ENCODE measurements at regions not wholly inside any gene's neighbourhood (a gene's known extent, or its start where the extent isn't known, plus 50 kb on each side); places are given as distances from the start of the nearest gene placed in this dataset.

DNA sequence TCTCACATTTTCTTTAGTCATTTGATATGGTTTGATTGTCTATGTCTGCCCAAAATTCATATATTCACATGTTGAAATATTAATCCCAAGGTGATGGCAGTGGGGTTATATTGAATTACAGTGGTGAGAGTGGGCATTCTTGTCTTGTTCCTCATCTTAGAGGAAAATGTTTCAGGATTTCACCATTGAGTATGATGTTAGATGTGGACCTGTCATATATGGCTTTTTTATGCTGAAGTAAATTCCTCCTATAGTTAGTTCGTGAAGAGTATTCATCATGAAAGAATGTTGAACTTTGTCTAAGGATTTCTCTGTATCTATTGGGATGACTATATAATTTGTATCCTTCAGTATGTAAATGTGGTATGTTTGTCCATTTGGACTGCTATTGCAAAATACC lies 512.3 kb upstream of the EPHA5 start:
- DNase-seq (ENCODE audit: low spot score) = no peak
- Histone ChIP-seq H3K4me3 (ENCODE audit: low read depth, low read length, poor library complexity, severe bottlenecking) (no peak overlapping the region), H3K79me2 (ENCODE audit: insufficient read depth, low read depth, low read length) (no peaks in the 10 kb centered on the region), H3K4me2 (ENCODE audit: low read length) (no peak overlapping the region), H4K20me1 (ENCODE audit: insufficient read depth, low read length) (no peaks in the 10 kb centered on the region), H2AFZ (ENCODE audit: low read length) (no peak overlapping the region), H3K9me2 (ENCODE audit: insufficient read depth, low read length) (no peaks in the 10 kb centered on the region), H3K4me1 (ENCODE audit: insufficient read depth, low read length, poor library complexity, severe bottlenecking) (no peaks in the 10 kb centered on the region), H3K27ac (ENCODE audit: low read depth, low read length, poor library complexity, severe bottlenecking) (no peak overlapping the region), H3K9me3 (ENCODE audit: low read length) (no peaks in the 10 kb centered on the region), H3K36me3 (ENCODE audit: insufficient read depth, low read length) (no peaks in the 10 kb centered on the region)
- ChIA-PET POLR2A (no interaction called here), CTCF (ENCODE audit: unreplicated experiment) (no interaction called here)
- TF ChIP-seq, protein P1, sequence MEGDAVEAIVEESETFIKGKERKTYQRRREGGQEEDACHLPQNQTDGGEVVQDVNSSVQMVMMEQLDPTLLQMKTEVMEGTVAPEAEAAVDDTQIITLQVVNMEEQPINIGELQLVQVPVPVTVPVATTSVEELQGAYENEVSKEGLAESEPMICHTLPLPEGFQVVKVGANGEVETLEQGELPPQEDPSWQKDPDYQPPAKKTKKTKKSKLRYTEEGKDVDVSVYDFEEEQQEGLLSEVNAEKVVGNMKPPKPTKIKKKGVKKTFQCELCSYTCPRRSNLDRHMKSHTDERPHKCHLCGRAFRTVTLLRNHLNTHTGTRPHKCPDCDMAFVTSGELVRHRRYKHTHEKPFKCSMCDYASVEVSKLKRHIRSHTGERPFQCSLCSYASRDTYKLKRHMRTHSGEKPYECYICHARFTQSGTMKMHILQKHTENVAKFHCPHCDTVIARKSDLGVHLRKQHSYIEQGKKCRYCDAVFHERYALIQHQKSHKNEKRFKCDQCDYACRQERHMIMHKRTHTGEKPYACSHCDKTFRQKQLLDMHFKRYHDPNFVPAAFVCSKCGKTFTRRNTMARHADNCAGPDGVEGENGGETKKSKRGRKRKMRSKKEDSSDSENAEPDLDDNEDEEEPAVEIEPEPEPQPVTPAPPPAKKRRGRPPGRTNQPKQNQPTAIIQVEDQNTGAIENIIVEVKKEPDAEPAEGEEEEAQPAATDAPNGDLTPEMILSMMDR (conservative IDR thresholded peaks at IDR 0.05; ENCODE audit: low read length) = no peak
- TF ChIP-seq EZH2phosphoT487 (IDR thresholded peaks at IDR 0.05; ENCODE audit: borderline replicate concordance, low read depth, low read length) = no peak
- no TSS peak for BruUV-seq (replicated peaks)
- intact Hi-C loops (cut with micrococcal nuclease; ENCODE audit: unreplicated experiment) = no loop called here

DNA sequence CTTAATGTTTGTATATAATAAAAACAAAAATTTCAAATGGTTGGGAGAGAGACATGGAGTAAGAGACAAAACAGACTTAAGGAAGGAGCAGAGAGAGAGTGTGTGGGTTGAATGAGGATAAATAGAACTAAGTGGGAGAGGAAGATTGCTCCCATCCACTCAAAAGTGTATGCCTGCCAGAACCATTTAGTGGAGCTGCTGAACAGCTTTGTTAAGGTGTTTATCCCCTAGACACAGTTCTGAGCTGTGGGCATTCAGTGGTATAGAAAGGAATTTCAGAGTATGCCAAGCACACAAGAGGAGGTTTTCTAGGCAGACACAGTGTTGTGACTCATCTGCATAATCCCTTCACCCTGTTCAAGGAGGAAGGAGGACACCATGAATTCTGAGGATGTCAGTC lies 508.6 kb upstream of the EPHA5 start:
- H3K79me2 ChIP-seq (ENCODE audit: insufficient read depth, low read depth, low read length) = no peaks in the 10 kb centered on the region
- CTCF ChIA-PET (ENCODE audit: unreplicated experiment) = no interaction called here
- intact Hi-C loops (cut with micrococcal nuclease; ENCODE audit: unreplicated experiment) = no loop called here

DNA sequence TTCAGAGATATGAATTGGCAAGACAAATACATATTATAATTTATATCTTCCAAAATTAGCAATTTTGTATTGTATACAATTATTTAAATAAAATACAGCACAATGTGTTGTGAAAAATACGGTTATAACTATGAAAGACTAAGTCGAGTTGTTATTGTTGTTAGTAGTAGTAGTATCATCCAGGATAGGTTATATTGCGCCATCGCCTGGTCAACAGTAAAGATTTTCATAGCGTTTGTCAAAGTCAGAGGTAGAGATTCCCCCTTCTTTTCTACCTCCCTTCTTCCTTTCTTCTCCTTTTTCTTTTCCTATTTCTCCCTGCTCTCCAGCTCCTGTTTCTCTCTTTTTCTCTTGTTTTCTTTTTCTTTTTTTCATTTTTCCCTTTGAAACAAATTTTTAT lies 499.1 kb upstream of the EPHA5 start:
- TF ChIP-seq, protein P1 (conservative IDR thresholded peaks at IDR 0.05; ENCODE audit: low read length) = no peak
- TF ChIP-seq EZH2phosphoT487 (IDR thresholded peaks at IDR 0.05; ENCODE audit: borderline replicate concordance, low read depth, low read length) = no peak
- Histone ChIP-seq H3K9me3 (ENCODE audit: low read length) (no peaks in the 10 kb centered on the region; the same call in 1 of the 2 replicates), H3K9me2 (ENCODE audit: insufficient read depth, low read length) (no peaks in the 10 kb centered on the region), H3K4me1 (ENCODE audit: insufficient read depth, low read length, poor library complexity, severe bottlenecking) (no peaks in the 10 kb centered on the region), H2AFZ (ENCODE audit: low read length) (no peak overlapping the region), H3K36me3 (ENCODE audit: insufficient read depth, low read length) (no peaks in the 10 kb centered on the region), H3K79me2 (ENCODE audit: insufficient read depth, low read depth, low read length) (no peaks in the 10 kb centered on the region), H4K20me1 (ENCODE audit: insufficient read depth, low read length) (no peaks in the 10 kb centered on the region), H3K4me3 (ENCODE audit: low read depth, low read length, poor library complexity, severe bottlenecking) (no peak overlapping the region), H3K4me2 (ENCODE audit: low read length) (no peak overlapping the region), H3K27ac (ENCODE audit: low read depth, low read length, poor library complexity, severe bottlenecking) (no peak overlapping the region)
- ChIA-PET POLR2A (no interaction called here), CTCF (ENCODE audit: unreplicated experiment) (no interaction called here)
- DNase-seq (ENCODE audit: low spot score) = no peak
- BruUV-seq (replicated peaks) = no TSS peak
- intact Hi-C loops (cut with micrococcal nuclease; ENCODE audit: unreplicated experiment) = no loop called here

More for the DNA sequence above, 508.6 kb upstream of the EPHA5 start:
- H3K4me2 ChIP-seq (ENCODE audit: low read length) = no peak overlapping the region
- H4K20me1 ChIP-seq (ENCODE audit: insufficient read depth, low read length) = no peaks in the 10 kb centered on the region
- no TSS peak for BruUV-seq (replicated peaks)
- H3K36me3 ChIP-seq (ENCODE audit: insufficient read depth, low read length) = no peaks in the 10 kb centered on the region
- no peaks in the 10 kb centered on the region for H3K4me1 ChIP-seq (ENCODE audit: insufficient read depth, low read length, poor library complexity, severe bottlenecking)
- peaks cover 5% of the 10 kb centered on the region; the same call in 1 of the 2 replicates for H3K9me3 ChIP-seq (ENCODE audit: low read length)
- no peak for TF ChIP-seq EZH2phosphoT487 (IDR thresholded peaks at IDR 0.05; ENCODE audit: borderline replicate concordance, low read depth, low read length)
- TF ChIP-seq, protein P1 (conservative IDR thresholded peaks at IDR 0.05; ENCODE audit: low read length) = no peak
- no peaks in the 10 kb centered on the region for H3K9me2 ChIP-seq (ENCODE audit: insufficient read depth, low read length)
- H3K27ac ChIP-seq (ENCODE audit: low read depth, low read length, poor library complexity, severe bottlenecking) = no peak overlapping the region
- POLR2A ChIA-PET = no interaction called here
- no peak overlapping the region for H3K4me3 ChIP-seq (ENCODE audit: low read depth, low read length, poor library complexity, severe bottlenecking)
- no peak overlapping the region for H2AFZ ChIP-seq (ENCODE audit: low read length)
- no peak for DNase-seq (ENCODE audit: low spot score)

All from OCI-LY7 (cell line).